ENCODE measurements at regions not wholly inside any gene's neighbourhood (a gene's known extent, or its start where the extent isn't known, plus 50 kb on each side); places are given as distances from the start of the nearest gene placed in this dataset.
A peak's percentile ranks its signal among the peaks of the same experiment; 100 is the strongest.

DNA sequence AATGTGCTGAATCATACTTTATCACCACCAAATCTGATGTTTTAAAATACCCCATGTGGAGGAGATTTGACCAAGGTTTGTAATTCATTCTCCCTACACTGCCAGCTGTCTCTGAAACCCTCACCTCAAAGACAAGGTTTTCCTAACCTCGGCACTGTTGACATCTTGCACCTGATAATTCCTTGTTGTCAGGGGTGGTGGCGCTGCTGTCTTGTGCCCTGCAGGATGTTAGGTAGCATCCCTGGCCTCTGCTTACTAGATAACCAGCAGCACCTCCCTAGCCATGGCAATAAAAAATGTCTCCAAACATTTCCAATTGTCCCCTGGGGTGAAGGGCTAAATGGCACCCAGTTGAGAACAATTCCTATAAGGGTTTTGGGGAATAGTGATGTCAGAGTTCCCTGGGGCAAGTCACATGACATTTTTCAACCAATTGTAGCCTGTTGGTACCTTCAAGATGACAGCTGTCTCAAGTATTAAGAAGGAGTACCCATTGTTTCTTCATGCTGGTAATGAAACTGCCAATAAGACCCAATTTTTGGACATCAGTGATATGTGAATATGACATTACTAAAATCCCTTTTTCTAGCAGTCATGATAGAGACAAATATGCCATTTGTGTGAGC, 160.6 kb upstream of the PLCXD3 start:
- H3K27me3 Mint-ChIP-seq (ENCODE audit: low read depth): peaks cover 25% of the 10 kb centered on the region
- H3K4me3 Mint-ChIP-seq (ENCODE audit: unreplicated experiment): no peak overlapping the region
- DNase-seq (ENCODE audit: low spot score): no peak
- H3K27ac Mint-ChIP-seq (ENCODE audit: unreplicated experiment): no peak overlapping the region
- no peaks in the 10 kb centered on the region for H3K4me1 Mint-ChIP-seq (ENCODE audit: low read depth)
- H3K36me3 Mint-ChIP-seq (ENCODE audit: low read depth): peaks cover 1% of the 10 kb centered on the region
- peaks cover 3% of the 10 kb centered on the region for H3K9me3 Mint-ChIP-seq (ENCODE audit: low read depth)
- TF ChIP-seq, protein P1, sequence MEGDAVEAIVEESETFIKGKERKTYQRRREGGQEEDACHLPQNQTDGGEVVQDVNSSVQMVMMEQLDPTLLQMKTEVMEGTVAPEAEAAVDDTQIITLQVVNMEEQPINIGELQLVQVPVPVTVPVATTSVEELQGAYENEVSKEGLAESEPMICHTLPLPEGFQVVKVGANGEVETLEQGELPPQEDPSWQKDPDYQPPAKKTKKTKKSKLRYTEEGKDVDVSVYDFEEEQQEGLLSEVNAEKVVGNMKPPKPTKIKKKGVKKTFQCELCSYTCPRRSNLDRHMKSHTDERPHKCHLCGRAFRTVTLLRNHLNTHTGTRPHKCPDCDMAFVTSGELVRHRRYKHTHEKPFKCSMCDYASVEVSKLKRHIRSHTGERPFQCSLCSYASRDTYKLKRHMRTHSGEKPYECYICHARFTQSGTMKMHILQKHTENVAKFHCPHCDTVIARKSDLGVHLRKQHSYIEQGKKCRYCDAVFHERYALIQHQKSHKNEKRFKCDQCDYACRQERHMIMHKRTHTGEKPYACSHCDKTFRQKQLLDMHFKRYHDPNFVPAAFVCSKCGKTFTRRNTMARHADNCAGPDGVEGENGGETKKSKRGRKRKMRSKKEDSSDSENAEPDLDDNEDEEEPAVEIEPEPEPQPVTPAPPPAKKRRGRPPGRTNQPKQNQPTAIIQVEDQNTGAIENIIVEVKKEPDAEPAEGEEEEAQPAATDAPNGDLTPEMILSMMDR (IDR thresholded peaks at IDR 0.05): no peak

DNA sequence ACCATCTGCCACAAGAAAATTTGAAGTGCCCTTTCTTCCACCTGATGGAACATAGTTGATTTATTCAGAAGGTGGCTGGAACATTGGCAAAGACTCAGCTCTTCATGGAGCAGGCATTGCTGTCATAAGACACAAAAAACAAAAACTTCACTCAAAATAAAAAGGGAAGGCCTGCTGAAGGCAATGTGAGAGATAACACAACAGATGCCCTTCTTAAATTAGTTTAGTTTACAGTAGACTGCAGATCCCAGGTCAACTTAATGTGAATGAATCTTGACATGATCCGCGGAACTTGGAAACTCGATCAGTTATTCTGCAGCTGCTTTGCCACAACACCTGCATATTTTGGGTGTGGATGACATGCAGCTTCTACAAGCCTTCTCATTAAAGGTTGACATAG, 159.8 kb upstream of the PLCXD3 start:
- DNase-seq (ENCODE audit: low spot score): no peak
- Mint-ChIP-seq H3K27me3 (ENCODE audit: low read depth) (peaks cover 26% of the 10 kb centered on the region), H3K27ac (ENCODE audit: unreplicated experiment) (no peak overlapping the region), H3K4me1 (ENCODE audit: low read depth) (no peaks in the 10 kb centered on the region), H3K36me3 (ENCODE audit: low read depth) (peaks cover 1% of the 10 kb centered on the region), H3K9me3 (ENCODE audit: low read depth) (peaks cover 3% of the 10 kb centered on the region), H3K4me3 (ENCODE audit: unreplicated experiment) (no peak overlapping the region)
- TF ChIP-seq, protein P1 (IDR thresholded peaks at IDR 0.05): no peak

DNA sequence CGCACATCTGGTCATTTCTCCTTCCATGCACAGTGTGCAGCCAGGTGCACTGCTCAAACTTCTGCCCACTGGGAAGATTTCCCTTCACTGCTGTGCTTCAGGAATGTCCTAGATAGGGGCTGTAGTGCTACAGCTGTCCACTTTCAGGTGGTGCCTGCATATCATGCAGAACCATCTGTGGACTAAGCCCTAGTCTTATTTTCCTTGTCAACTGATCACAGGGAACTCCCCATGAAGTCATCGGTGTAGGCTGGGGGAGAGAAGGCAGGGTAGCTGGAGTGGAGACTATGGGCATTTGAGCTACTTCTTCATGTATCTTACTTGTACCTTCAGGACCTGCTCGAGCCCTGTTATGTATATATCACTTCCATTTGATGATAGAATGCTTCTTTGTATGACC, 150.9 kb upstream of the PLCXD3 start:
- H3K36me3 Mint-ChIP-seq (ENCODE audit: low read depth): no peaks in the 10 kb centered on the region
- H3K9me3 Mint-ChIP-seq (ENCODE audit: low read depth): peaks cover 9% of the 10 kb centered on the region
- H3K4me1 Mint-ChIP-seq (ENCODE audit: low read depth): no peaks in the 10 kb centered on the region
- H3K27ac Mint-ChIP-seq (ENCODE audit: unreplicated experiment): no peak overlapping the region
- H3K4me3 Mint-ChIP-seq (ENCODE audit: unreplicated experiment): no peak overlapping the region
- H3K27me3 Mint-ChIP-seq (ENCODE audit: low read depth): peaks cover 11% of the 10 kb centered on the region
- DNase-seq (ENCODE audit: low spot score): no peak
- TF ChIP-seq, protein P1 (IDR thresholded peaks at IDR 0.05): no peak

DNA sequence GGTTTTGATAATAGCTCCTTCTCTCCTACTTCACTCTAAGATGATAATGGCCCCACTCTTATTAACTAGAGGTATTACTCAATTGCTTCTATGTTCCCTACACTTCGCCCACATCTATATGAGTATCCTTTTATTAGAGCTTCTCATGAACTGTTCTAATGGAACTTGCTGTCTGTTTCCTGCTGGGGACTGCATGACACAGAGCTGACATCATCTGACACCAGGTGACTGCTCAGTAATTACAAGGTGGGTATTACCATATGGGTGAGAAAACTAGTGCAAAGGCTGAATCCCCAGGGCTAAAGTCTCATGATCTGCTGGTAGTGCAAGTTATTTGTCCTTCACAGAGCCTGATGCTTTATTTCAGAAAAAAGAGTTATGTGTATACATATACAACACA, 146.2 kb upstream of the PLCXD3 start:
- H3K9me3 Mint-ChIP-seq (ENCODE audit: low read depth): peaks cover 7% of the 10 kb centered on the region
- H3K27me3 Mint-ChIP-seq (ENCODE audit: low read depth): peaks cover 14% of the 10 kb centered on the region
- no peak for DNase-seq (ENCODE audit: low spot score)
- no peak overlapping the region for H3K4me3 Mint-ChIP-seq (ENCODE audit: unreplicated experiment)
- no peak overlapping the region for H3K27ac Mint-ChIP-seq (ENCODE audit: unreplicated experiment)
- no peaks in the 10 kb centered on the region for H3K36me3 Mint-ChIP-seq (ENCODE audit: low read depth)
- H3K4me1 Mint-ChIP-seq (ENCODE audit: low read depth): no peaks in the 10 kb centered on the region
- TF ChIP-seq, protein P1 (IDR thresholded peaks at IDR 0.05): no peak

DNA sequence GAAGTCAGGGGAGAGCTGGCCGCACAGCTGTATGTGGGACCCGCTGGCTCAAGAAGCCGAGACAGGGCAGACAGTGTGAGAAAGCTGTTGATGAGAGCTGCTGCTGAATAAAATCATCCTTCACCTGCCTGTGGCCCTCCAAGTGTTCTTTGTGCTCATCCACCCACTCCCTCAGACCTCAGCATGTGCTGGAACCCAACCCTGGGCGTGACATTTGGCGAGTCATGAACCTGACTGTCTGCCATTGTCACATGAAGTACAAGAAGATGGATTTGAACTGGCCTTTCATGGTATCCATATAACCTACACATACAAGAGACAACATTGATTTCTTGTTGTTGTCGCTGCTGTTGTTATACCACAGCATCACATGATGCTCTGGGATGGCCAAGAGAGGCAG, 139.7 kb upstream of the PLCXD3 start:
- TF ChIP-seq, protein P1 (IDR thresholded peaks at IDR 0.05): no peak
- DNase-seq (ENCODE audit: low spot score): no peak
- H3K4me1 Mint-ChIP-seq (ENCODE audit: low read depth): peaks cover 21% of the 10 kb centered on the region
- peaks cover 11% of the 10 kb centered on the region for H3K27me3 Mint-ChIP-seq (ENCODE audit: low read depth)
- no peaks in the 10 kb centered on the region for H3K36me3 Mint-ChIP-seq (ENCODE audit: low read depth)
- H3K4me3 Mint-ChIP-seq (ENCODE audit: unreplicated experiment): no peak overlapping the region
- H3K9me3 Mint-ChIP-seq (ENCODE audit: low read depth): peaks cover 7% of the 10 kb centered on the region
- peak overlapping the region; percentile 78 for H3K27ac Mint-ChIP-seq (ENCODE audit: unreplicated experiment)

Measured in chondrocyte (in vitro differentiated cells).